Neural progenitor cell (in vitro differentiated cells): ENCODE measurements at regions not wholly inside any gene's neighbourhood (a gene's known extent, or its start where the extent isn't known, plus 50 kb on each side); places are given as distances from the start of the nearest gene placed in this dataset.

ENCODE experiments used
- CTCF ChIP-seq: fragments of 200-600 bp; sonication (generic); IDR thresholded peaks from 2 replicates; pipeline ENCODE4 v1.5.1; 2017; ENCODE audit warnings: antibody characterized with exemption, mild to moderate bottlenecking
- EZH2 ChIP-seq: fragments of 200-600 bp; sonication (generic); IDR thresholded peaks from 2 replicates; pipeline ENCODE4 v1.6.1; 2017; ENCODE audit warnings: antibody characterized with exemption, mild to moderate bottlenecking, moderate library complexity

DNA sequence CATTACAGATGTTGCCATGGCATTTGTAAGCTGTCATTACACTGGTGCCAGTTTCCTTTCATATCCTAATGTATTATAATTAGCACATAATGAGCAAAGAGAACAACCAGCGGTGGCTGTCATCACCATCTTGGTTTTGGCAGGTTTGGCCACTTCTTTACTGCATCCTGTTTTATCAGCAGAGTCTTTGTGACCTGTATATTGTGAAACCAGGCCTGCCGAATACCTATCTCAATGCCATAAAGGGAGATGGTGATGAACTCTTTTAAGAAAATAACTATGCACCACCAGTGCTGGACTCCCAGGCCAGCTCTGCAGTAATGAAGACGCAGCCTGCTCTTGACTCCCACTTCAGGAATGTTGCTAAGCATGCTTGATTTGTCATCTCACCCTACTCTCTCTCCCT is 458.1 kb upstream of the NR2F2 start:
- TF ChIP-seq CTCF (no peak), EZH2 (no peak)
